ENCODE measurements at regions not wholly inside any gene's neighbourhood (a gene's known extent, or its start where the extent isn't known, plus 50 kb on each side); places are given as distances from the start of the nearest gene placed in this dataset.
A peak's percentile ranks its signal among the peaks of the same experiment; 100 is the strongest.

GRCh38 chr7:68922850-68923249, 675.4 kb upstream of the AUTS2 start:
- Histone ChIP-seq H3K27ac (ENCODE audit: extremely low read depth, low read depth, low read length) (no peak overlapping the region), H3K36me3 (ENCODE audit: control insufficient read depth in 2 of 2, insufficient read depth in 1 of 2, low read length in 2 of 2) (no peaks in the 10 kb centered on the region), H3K4me3 (ENCODE audit: low read depth, low read length) (no peak overlapping the region), H3K9me3 (ENCODE audit: control insufficient read depth, insufficient read depth, low read depth, low read length) (no peaks in the 10 kb centered on the region), H3K4me1 (ENCODE audit: control insufficient read depth, insufficient read depth, low read length) (no peaks in the 10 kb centered on the region)
- POLR2A ChIA-PET: no interaction called here
- TF ChIP-seq ZNF23 (tag by site-specific recombination; IDR thresholded peaks at IDR 0.05; ENCODE audit: borderline replicate concordance): no peak
- no peak for TF ChIP-seq ZNF394 (tag by site-specific recombination; IDR thresholded peaks at IDR 0.05; ENCODE audit: borderline replicate concordance)
- CTCF ChIA-PET: no interaction called here

DNA sequence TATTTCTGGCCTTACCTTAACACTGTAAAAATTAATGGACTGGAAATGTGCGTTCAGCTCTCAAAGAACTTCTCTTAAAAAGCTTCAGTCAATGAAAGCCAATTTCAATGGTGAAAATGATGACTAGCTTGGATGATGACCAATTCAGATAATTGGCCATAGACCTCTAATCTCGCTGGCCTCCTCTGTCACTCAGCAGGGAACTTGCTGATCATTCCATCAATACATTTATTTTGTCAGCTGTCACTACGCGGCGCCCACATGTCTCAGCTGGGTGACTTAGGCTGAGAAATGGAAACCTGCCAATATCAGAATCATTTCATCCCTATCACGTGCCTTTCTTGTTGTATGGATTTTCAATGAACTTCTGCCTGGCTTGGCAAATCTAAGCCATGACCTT, 673.0 kb upstream of the AUTS2 start:
- no peaks in the 10 kb centered on the region for H3K4me1 ChIP-seq (ENCODE audit: control insufficient read depth, insufficient read depth, low read length)
- H3K27ac ChIP-seq (ENCODE audit: extremely low read depth, low read depth, low read length): no peak overlapping the region
- H3K36me3 ChIP-seq (ENCODE audit: control insufficient read depth in 2 of 2, insufficient read depth in 1 of 2, low read length in 2 of 2): no peaks in the 10 kb centered on the region
- no peak overlapping the region for H3K4me3 ChIP-seq (ENCODE audit: low read depth, low read length)
- TF ChIP-seq, protein P1, sequence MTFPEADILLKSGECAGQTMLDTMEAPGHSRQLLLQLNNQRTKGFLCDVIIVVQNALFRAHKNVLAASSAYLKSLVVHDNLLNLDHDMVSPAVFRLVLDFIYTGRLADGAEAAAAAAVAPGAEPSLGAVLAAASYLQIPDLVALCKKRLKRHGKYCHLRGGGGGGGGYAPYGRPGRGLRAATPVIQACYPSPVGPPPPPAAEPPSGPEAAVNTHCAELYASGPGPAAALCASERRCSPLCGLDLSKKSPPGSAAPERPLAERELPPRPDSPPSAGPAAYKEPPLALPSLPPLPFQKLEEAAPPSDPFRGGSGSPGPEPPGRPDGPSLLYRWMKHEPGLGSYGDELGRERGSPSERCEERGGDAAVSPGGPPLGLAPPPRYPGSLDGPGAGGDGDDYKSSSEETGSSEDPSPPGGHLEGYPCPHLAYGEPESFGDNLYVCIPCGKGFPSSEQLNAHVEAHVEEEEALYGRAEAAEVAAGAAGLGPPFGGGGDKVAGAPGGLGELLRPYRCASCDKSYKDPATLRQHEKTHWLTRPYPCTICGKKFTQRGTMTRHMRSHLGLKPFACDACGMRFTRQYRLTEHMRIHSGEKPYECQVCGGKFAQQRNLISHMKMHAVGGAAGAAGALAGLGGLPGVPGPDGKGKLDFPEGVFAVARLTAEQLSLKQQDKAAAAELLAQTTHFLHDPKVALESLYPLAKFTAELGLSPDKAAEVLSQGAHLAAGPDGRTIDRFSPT (tag by site-specific recombination; IDR thresholded peaks at IDR 0.05): peak; percentile 64
- 0 out of 2 replicates have a peak, but pooled peaks have one; percentile 44 for TF ChIP-seq TRIM28 (IDR thresholded peaks at IDR 0.05; ENCODE audit: borderline replicate concordance, low read length)
- no peak for TF ChIP-seq ZSCAN23 (tag by site-specific recombination; IDR thresholded peaks at IDR 0.05)
- TF ChIP-seq TCF7L2 (IDR thresholded peaks at IDR 0.05; ENCODE audit: borderline replicate concordance, low read depth, low read length): peak; percentile 87
- no peak for TF ChIP-seq ZNF114 (tag by site-specific recombination; IDR thresholded peaks at IDR 0.05)
- TF ChIP-seq HOXD13 (CRISPR knock-in tag; IDR thresholded peaks at IDR 0.05; ENCODE audit: borderline replicate concordance): 0 out of 2 replicates have a peak, but pooled peaks have one; percentile 54
- no peaks in the 10 kb centered on the region for H3K9me3 ChIP-seq (ENCODE audit: control insufficient read depth, insufficient read depth, low read depth, low read length)
- ChIA-PET CTCF (no interaction called here), POLR2A (no interaction called here)

- TF ChIP-seq, protein P2, sequence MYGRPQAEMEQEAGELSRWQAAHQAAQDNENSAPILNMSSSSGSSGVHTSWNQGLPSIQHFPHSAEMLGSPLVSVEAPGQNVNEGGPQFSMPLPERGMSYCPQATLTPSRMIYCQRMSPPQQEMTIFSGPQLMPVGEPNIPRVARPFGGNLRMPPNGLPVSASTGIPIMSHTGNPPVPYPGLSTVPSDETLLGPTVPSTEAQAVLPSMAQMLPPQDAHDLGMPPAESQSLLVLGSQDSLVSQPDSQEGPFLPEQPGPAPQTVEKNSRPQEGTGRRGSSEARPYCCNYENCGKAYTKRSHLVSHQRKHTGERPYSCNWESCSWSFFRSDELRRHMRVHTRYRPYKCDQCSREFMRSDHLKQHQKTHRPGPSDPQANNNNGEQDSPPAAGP (tag by site-specific recombination; IDR thresholded peaks at IDR 0.05): no peak
- TF ChIP-seq ZNF398 (tag by site-specific recombination; IDR thresholded peaks at IDR 0.05) (no peak), ZNF660 (tag by site-specific recombination; IDR thresholded peaks at IDR 0.05) (no peak)
- CTCF ChIA-PET: no interaction called here
- no peak overlapping the region for H3K27ac ChIP-seq (ENCODE audit: extremely low read depth, low read depth, low read length)
- no peak overlapping the region for H3K4me3 ChIP-seq (ENCODE audit: low read depth, low read length)
- H3K9me3 ChIP-seq (ENCODE audit: control insufficient read depth, insufficient read depth, low read depth, low read length): no peaks in the 10 kb centered on the region
- POLR2A ChIA-PET: no interaction called here
- H3K4me1 ChIP-seq (ENCODE audit: control insufficient read depth, insufficient read depth, low read length): no peaks in the 10 kb centered on the region
- H3K36me3 ChIP-seq (ENCODE audit: control insufficient read depth in 2 of 2, insufficient read depth in 1 of 2, low read length in 2 of 2): no peaks in the 10 kb centered on the region
These were observed 668.5 kb upstream of the AUTS2 start for GRCh38 chr7:68929781-68930261.

DNA sequence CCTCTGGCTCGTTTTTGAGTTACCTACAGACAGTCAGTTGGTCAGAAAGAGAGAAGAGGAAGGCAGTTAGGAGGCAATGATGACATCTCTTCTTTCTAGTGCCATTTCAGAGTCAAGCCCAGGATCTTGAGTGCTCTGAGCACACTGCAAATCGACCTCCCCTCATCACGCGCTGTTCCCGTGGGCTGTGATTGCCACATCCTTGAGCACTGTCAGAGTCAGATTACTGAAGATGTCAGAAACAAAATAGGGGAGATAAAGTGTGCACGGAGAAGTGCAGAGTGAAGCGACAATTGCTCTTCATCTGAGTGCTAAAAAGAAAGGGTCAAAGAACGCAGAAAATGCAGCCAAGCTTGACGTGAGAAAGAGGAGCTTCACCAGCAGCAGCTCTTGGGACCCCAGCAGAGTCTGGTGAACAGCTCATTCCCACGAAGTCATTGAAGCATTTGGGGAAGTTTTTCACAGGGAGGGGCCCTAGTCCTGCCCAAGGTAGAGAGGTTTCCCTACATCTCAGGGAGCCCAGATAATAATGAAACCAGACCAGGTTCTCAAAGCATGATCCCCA, 661.7 kb upstream of the AUTS2 start:
- ChIA-PET POLR2A (no interaction called here), CTCF (no interaction called here)
- Histone ChIP-seq H3K4me1 (ENCODE audit: control insufficient read depth, insufficient read depth, low read length) (no peaks in the 10 kb centered on the region), H3K4me3 (ENCODE audit: low read depth, low read length) (no peak overlapping the region), H3K27ac (ENCODE audit: extremely low read depth, low read depth, low read length) (no peak overlapping the region), H3K36me3 (ENCODE audit: control insufficient read depth in 2 of 2, insufficient read depth in 1 of 2, low read length in 2 of 2) (no peaks in the 10 kb centered on the region), H3K9me3 (ENCODE audit: control insufficient read depth, insufficient read depth, low read depth, low read length) (no peaks in the 10 kb centered on the region)
- TF ChIP-seq FEZF1 (tag by site-specific recombination; IDR thresholded peaks at IDR 0.05): no peak
- no peak for TF ChIP-seq ZNF660 (tag by site-specific recombination; IDR thresholded peaks at IDR 0.05)
- no peak for TF ChIP-seq SP2 (tag by site-specific recombination; IDR thresholded peaks at IDR 0.05)
- TF ChIP-seq ZNF391 (tag by site-specific recombination; IDR thresholded peaks at IDR 0.05; ENCODE audit: borderline replicate concordance, low read depth): no peak
- no peak for TF ChIP-seq ZNF529 (tag by site-specific recombination; IDR thresholded peaks at IDR 0.05; ENCODE audit: insufficient replicate concordance)
- TF ChIP-seq ZFP41 (tag by site-specific recombination; IDR thresholded peaks at IDR 0.05; ENCODE audit: borderline replicate concordance): no peak
- TF ChIP-seq MEIS1 (CRISPR knock-in tag; IDR thresholded peaks at IDR 0.05; ENCODE audit: borderline replicate concordance): no peak
- TF ChIP-seq ZNF785 (tag by site-specific recombination; IDR thresholded peaks at IDR 0.05): no peak
- TF ChIP-seq ZFP37 (tag by site-specific recombination; IDR thresholded peaks at IDR 0.05): no peak
- TF ChIP-seq ZBTB6 (tag by site-specific recombination; IDR thresholded peaks at IDR 0.05): no peak
- no peak for TF ChIP-seq KLF1 (tag by site-specific recombination; IDR thresholded peaks at IDR 0.05)

Measured in HEK293 (cell line).